HG03571 (cell line): ENCODE measurements at regions not wholly inside any gene's neighbourhood (a gene's known extent, or its start where the extent isn't known, plus 50 kb on each side); places are given as distances from the start of the nearest gene placed in this dataset.

Experiments
- ATAC-seq: cut with Tn5 transposase; IDR thresholded peaks from one replicate; pipeline ENCODE4 v1.9.1; 2021; ENCODE audit not compliant: unreplicated experiment

- ATAC-seq: no peak
Measured at GRCh38 chr1:232218955-232219865, 410.7 kb downstream of the SIPA1L2 start.

DNA sequence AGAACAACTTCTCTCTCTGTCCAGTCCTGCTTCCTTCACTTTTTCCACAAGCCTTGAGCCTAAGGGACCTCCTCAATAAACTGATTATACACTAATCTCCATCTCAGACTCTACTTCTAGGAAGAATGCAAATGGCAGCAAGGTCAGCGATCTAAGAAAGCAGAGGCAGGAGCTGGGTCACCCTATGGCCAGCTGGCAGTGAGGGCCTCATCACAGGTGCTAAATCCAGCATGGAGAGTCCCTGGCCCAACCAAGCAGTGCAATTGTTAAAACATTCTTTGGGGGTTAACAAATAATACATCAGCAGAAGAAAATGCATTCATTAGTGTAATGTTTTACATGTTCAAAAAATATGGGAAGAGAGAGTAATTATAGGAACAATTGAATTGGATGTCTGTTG is 416.0 kb downstream of the SIPA1L2 start:
- ATAC-seq: no peak

DNA sequence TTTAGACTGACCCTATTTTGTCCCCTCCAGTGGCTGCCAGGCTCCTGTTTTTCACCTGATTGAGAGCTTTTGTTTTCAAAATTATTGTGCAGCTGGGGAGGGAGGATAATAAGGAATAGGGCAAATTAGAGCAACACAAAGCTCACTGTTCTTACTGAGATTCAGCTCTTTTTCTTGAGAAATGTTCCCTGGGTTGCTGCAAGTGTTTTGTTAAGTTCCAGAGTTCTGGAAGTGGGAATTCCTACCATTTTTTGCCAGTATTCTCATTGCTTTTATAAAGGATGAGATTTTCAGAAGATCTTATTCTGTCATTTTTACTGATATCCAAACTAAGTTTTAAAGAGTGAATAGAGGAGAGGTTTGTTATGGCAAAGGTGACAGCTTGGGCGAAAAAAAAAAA is 417.7 kb downstream of the SIPA1L2 start:
- ATAC-seq: no peak

DNA sequence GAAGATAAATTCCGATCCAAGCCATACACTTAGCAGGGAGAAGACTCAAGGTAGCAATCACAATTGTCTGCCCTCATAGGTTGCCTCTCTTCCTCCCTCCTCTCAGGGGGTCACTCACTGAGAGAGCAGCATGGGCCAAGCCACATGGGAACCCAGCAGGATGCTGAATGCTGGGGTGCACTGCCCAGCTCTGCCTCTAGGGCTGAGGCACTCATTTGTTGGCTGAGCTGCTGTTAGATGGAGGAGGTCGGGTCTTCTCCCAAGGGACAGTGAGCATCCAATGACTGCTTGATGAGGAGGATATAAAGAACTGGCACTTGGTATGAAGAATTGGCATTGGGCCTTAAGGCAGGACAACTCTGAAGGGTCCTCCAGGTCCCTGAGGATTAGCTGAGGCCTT is 418.8 kb downstream of the SIPA1L2 start:
- no peak for ATAC-seq

DNA sequence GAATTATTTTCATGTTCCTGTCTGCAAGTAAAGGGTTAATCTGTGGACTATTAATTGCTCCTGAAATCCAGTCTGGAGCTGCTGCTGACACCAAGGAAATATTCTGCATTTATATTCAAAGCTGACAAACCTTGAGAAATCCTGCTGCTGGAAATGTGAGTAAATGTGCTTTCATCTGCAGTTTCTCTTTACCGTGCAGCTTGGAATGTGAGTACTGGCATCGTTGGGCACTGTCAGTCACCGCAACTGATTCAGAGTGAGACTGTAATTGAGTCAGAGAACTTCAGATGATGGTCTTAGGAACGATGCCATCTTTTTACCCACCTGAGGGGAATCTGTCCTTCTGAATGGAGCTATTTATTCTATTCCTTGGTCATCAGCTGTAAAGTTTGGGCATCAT is 420.6 kb downstream of the SIPA1L2 start:
- ATAC-seq: no peak

GRCh38 chr1:232207073-232207866 is 422.7 kb downstream of the SIPA1L2 start:
- ATAC-seq: no peak

- ATAC-seq: no peak
Measured at GRCh38 chr1:232204269-232204668, 425.7 kb downstream of the SIPA1L2 start.

DNA sequence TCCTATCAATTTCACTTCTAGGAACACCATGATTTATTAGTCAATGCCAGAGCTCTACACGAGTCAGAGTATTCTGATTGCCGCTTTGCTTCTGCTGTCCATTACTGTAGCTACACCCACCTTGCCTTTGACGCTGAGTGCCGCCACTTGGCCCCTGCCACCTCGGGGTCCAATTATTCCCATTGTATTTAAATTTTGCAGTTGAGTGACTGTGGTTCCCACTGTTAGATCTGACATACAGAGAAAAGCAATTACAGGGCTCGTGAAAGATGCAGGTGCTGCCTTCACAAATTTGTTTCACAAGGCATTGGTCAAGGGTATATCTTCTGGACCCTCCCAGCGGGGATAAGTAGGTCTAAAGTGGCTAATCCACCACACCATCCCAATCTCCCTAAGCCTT is 428.9 kb downstream of the SIPA1L2 start:
- no peak for ATAC-seq

GRCh38 chr1:232196042-232196441 is 433.9 kb downstream of the SIPA1L2 start:
- no peak for ATAC-seq

DNA sequence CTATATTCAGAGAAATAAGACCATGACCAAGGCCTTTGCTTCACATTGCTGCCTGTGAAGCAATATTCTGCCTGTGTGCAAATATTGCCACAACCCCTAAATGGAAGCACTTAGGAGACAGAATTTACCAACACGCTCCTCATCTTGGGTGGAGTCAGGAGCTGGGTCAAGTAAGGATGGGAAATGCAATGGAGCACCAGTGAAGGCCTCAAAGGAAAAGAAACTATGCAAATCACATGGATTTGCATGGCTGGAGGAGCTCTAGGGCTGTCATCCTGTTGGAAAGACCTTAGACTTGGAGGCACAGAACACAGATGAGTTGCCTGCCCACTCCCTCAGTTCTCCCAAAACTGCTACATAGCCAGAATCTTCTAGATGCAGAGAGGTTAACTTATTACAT is 435.5 kb downstream of the SIPA1L2 start:
- ATAC-seq: no peak

GRCh38 chr1:232193451-232193783 is 436.5 kb downstream of the SIPA1L2 start:
- no peak for ATAC-seq

DNA sequence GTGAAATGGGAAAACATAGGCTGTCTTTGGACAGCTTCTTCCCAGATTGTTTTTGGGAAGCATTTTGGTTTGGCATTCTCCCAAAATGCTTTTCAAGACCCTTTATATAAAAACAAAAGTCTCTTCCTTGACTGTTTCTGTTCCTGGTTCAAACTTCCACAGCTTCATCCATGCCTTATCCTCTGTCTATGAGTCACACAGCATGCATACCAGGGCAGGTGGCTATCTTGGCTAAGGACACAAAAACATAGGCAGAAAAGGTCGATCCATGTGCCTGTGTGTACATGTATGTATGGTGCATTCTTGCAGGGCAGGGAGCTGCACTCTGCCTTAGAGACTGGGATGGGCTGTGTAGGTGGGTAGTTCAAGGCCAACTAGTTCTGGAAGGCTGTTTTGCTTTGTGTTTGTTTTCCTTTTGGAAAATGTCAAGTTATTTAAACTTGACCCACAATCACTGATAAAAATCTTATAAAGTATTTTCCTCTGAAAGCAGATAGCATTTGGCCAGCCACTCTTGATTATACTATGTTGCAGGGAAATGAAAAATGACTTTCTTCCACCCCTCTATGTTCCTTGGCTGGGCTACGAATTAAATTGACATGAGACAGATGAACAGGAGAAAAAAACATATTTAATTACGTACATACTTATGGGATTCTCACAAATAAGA is 437.0 kb downstream of the SIPA1L2 start:
- ATAC-seq: no peak

DNA sequence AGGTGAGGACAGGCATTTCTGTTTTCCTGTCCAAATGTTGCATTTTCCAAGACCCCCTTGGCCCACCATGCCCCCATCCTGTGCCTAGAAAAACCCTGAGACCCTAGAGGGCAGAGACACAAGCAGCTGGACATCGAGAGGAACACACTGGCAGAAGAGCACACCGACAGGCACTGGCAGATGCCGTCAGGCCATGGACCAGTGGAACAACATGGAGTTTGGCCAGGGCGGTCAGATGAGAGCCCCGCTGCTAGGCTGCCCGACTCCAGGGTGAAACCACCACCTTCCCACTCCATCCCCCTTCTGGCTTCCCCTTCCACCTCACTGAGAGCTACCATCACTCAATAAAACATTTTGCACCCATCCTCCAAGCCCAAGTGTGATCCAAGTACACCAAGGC is 438.4 kb downstream of the SIPA1L2 start:
- no peak for ATAC-seq

DNA sequence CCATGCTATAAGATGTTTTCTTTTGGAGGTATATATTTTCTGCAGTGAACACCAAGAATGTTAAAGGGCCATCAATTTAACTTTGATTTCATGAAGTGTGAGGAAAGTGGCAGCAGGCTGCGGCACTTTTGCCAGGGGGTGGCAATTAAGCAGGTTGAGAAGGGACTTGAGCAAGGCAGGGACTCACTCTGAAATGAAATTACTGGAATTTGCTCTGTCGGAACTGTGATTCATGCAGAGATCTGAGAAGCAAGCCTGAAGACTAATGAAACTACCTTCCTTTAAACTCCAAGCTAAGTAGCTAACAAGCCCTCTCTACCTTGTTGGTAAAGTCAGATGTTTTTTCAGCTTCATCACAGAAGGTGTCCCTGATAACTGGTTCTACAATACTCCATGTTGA is 441.6 kb downstream of the SIPA1L2 start:
- ATAC-seq: no peak

DNA sequence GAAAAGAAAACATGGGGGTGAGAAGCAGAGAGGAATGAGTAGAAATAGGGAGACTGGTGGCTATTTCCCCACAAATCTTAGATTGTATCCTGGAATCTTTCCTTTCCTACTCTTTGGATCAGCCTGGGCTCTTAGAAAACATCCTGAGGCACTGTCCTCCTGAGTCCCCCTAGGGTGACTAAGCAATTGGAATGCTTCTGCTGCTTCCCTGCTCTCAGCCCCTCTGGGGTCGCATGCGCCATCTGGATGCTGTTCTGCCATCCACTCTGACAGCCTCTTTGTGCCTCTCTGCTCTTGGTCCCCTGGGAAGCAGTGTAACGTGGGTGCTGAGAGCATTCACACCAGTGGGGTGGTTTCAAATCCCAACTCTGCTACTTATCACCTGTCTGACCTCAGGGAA is 443.0 kb downstream of the SIPA1L2 start:
- ATAC-seq: no peak

GRCh38 chr1:232184561-232185530 is 445.1 kb downstream of the SIPA1L2 start:
- ATAC-seq: no peak

GRCh38 chr1:232183802-232184201 is 446.1 kb downstream of the SIPA1L2 start:
- no peak for ATAC-seq

DNA sequence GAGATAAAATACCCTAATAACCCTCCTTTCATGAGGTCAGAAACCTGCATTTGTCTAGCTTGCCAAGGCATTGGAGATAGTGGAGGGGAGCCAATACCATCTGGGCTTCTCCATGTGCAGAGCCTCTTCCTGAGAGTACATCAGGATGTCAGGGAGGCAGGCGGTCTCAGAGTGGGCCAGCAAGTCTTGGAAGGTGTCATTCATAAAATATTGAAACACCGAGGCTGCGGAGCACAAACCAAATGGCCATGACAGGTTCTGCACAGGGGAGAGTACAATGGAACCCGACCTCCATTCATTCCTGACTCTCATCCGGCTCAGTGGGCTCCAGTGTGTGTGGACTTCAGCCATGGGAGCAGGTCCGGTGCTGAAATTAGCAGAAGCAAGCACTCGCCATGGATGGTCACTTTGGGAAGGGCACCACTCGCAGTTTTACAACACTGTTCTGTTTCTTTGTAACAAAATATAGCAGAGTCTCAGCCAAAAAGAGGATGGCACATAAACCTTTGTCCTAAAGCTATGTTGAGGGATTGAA is 446.6 kb downstream of the SIPA1L2 start:
- ATAC-seq: no peak

GRCh38 chr1:232182236-232182635 is 447.7 kb downstream of the SIPA1L2 start:
- no peak for ATAC-seq

DNA sequence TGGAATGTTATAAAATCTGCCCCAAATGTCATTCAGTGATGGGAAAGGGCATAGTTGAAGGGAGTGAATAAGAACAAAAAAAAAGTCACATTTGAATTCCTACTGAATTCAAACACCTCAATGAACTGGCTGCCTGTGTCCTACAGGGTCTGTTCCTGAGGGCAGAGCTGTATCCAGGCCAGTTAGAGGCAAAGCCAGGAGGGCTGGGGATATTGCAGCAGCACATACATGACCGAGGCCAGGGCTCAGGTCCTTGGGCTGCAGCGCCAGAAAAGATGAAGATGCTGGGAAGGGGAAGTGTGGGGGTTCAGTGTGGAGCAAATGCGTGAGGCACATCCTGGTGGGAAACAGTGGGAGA is 449.2 kb downstream of the SIPA1L2 start:
- ATAC-seq: no peak
